IMR-90 (cell line): ENCODE measurements at regions not wholly inside any gene's neighbourhood (a gene's known extent, or its start where the extent isn't known, plus 50 kb on each side); places are given as distances from the start of the nearest gene placed in this dataset.

Source experiments
- ATAC-seq: fragments of 200-7000 bp; cut with Tn5 transposase; 2 replicates; pipeline ENCODE4 v1.9.1; 2020; ENCODE audit warnings: low read depth, mild to moderate bottlenecking, moderate library complexity
- BruUV-seq: library from RNA; stranded (reverse); fragments of 400-500 nt; replicated peaks from 2 replicates; lab custom pipeline; 2021; lab: Mats Ljungman, UMichigan
- CTCF ChIA-PET: fragments of 300-600 bp; formaldehyde crosslinking; extraction: SDS; loops from one replicate; lab custom pipeline; 2021; ENCODE audit warnings: antibody characterized with exemption; lab: Yijun Ruan, JAX
- POLR2A ChIA-PET: fragments of 300-600 bp; sonication (Branson Sonifier 250); formaldehyde crosslinking; loops from one replicate; lab custom pipeline; 2022; ENCODE audit warnings: antibody characterized with exemption; ENCODE audit not compliant: unreplicated experiment; lab: Charles Lee
- DNase-seq: peaks from one replicate; pipeline ENCODE4 v3.0.0; 2013
- H2AFZ ChIP-seq: replicated peaks from 2 replicates; pipeline ENCODE3; 2013; ENCODE audit warnings: low read length, mild to moderate bottlenecking; ENCODE audit not compliant: poor library complexity
- H2AK5ac ChIP-seq: 2 replicates; pipeline ENCODE4 v1.6.1; 2013; ENCODE audit warnings: low read depth, low read length, inconsistent platforms
- H2AK9ac ChIP-seq: replicated peaks from 2 replicates; pipeline ENCODE3; 2013; ENCODE audit warnings: mild to moderate bottlenecking, low read depth, low read length, moderate library complexity; ENCODE audit not compliant: poor library complexity
- H2BK120ac ChIP-seq: 2 replicates; pipeline ENCODE4 v1.6.1; 2013; ENCODE audit warnings: low read depth, low read length, inconsistent platforms
- H2BK15ac ChIP-seq: 3 replicates; pipeline ENCODE4 v1.6.1; 2013; ENCODE audit warnings: low read depth, low read length, inconsistent platforms
- H2BK20ac ChIP-seq: 2 replicates; pipeline ENCODE4 v1.6.1; 2013; ENCODE audit warnings: low read depth, mild to moderate bottlenecking, inconsistent platforms, low read length, moderate library complexity
- H2BK5ac ChIP-seq: 2 replicates; pipeline ENCODE4 v1.6.1; 2013; ENCODE audit warnings: mild to moderate bottlenecking, low read depth, low read length, inconsistent platforms; ENCODE audit not compliant: poor library complexity, severe bottlenecking
- H3K14ac ChIP-seq: replicated peaks from 2 replicates; pipeline ENCODE4 v1.6.1; 2013; ENCODE audit warnings: low read depth, low read length, inconsistent platforms
- H3K18ac ChIP-seq: 2 replicates; pipeline ENCODE4 v1.6.1; 2013; ENCODE audit warnings: low read depth, low read length, control low read depth
- H3K23ac ChIP-seq: 2 replicates; pipeline ENCODE4 v1.6.1; 2013; ENCODE audit warnings: low read depth, low read length, inconsistent platforms
- H3K27ac ChIP-seq: 2 replicates; pipeline ENCODE4 v1.5.1; 2013; ENCODE audit warnings: mild to moderate bottlenecking, control low read depth, low read length; ENCODE audit not compliant: insufficient read depth
- H3K27me3 ChIP-seq: 2 replicates; pipeline ENCODE4 v1.6.1; 2013; ENCODE audit warnings: low read length; ENCODE audit not compliant: control insufficient read depth, insufficient read depth
- H3K36me3 ChIP-seq: 2 replicates; pipeline ENCODE4 v1.6.1; 2013; ENCODE audit warnings: low read length, mixed read lengths; ENCODE audit not compliant: control insufficient read depth, insufficient read depth
- H3K4ac ChIP-seq: 2 replicates; pipeline ENCODE4 v1.6.1; 2013; ENCODE audit warnings: low read depth, low read length, inconsistent platforms
- H3K4me1 ChIP-seq: 2 replicates; pipeline ENCODE4 v1.6.1; 2013; ENCODE audit warnings: low read length, mixed read lengths; ENCODE audit not compliant: control insufficient read depth, insufficient read depth
- H3K4me2 ChIP-seq: 2 replicates; pipeline ENCODE4 v1.6.1; 2013; ENCODE audit warnings: low read depth, mild to moderate bottlenecking, control low read depth, low read length, moderate library complexity
- H3K4me3 ChIP-seq: 2 replicates; pipeline ENCODE4 v1.5.1; 2013; ENCODE audit warnings: low read depth, mild to moderate bottlenecking, control low read depth, low read length, moderate library complexity; ENCODE audit not compliant: insufficient read depth
- H3K56ac ChIP-seq: 2 replicates; pipeline ENCODE4 v1.6.1; 2013; ENCODE audit warnings: low read length, inconsistent platforms; ENCODE audit not compliant: insufficient read depth; ENCODE audit errors: extremely low read depth
- H3K79me1 ChIP-seq, 2 experiments: 2 replicates each; pipeline ENCODE4 v1.6.1; 2013; ENCODE audit warnings: low read length in 2 of 2, inconsistent platforms in 1 of 2, low read depth in 1 of 2
- H3K9ac ChIP-seq: 2 replicates; pipeline ENCODE4 v1.6.1; 2013; ENCODE audit warnings: low read depth, low read length, control low read depth
- H3K9me1 ChIP-seq: 2 replicates; pipeline ENCODE4 v1.6.1; 2013; ENCODE audit warnings: low read length, inconsistent platforms; ENCODE audit not compliant: insufficient read depth
- H3K9me3 ChIP-seq: 2 replicates; pipeline ENCODE4 v1.6.1; 2013; ENCODE audit warnings: low read length; ENCODE audit not compliant: control insufficient read depth, insufficient read depth
- H4K20me1 ChIP-seq: 2 replicates; pipeline ENCODE4 v1.6.1; 2013; ENCODE audit warnings: low read length, inconsistent platforms; ENCODE audit not compliant: insufficient read depth
- H4K5ac ChIP-seq: 2 replicates; pipeline ENCODE4 v1.6.1; 2013; ENCODE audit warnings: mild to moderate bottlenecking, low read depth, low read length, control low read depth
- H4K8ac ChIP-seq, 2 experiments: 2 replicates each; pipeline ENCODE4 v1.6.1; 2013; ENCODE audit warnings: low read depth in 2 of 2, low read length in 2 of 2, control low read depth in 1 of 2, inconsistent platforms in 1 of 2
- H4K91ac ChIP-seq: 2 replicates; pipeline ENCODE4 v1.6.1; 2013; ENCODE audit warnings: low read depth, low read length, inconsistent platforms; ENCODE audit not compliant: insufficient read depth
- BHLHE40 ChIP-seq: fragments of 150-350 bp; IDR thresholded peaks from 2 replicates; pipeline ENCODE4 v1.6.1; 2016; ENCODE audit warnings: mild to moderate bottlenecking, low read depth, low read length
- CEBPB ChIP-seq: IDR thresholded peaks from 2 replicates; pipeline ENCODE4 v1.6.1; 2012; ENCODE audit warnings: low read depth, low read length, improper control_type of control experiment
- CHD1 ChIP-seq: IDR thresholded peaks from 2 replicates; pipeline ENCODE4 v1.6.1; 2012; ENCODE audit warnings: low read depth, low read length, improper control_type of control experiment
- CTCF ChIP-seq: conservative IDR thresholded peaks from 2 replicates; pipeline ENCODE4 v1.5.1; 2012; ENCODE audit warnings: mild to moderate bottlenecking, low read depth, low read length, improper control_type of control experiment
- ELK1 ChIP-seq: fragments of 150-350 bp; IDR thresholded peaks from 2 replicates; pipeline ENCODE4 v1.6.1; 2016; ENCODE audit warnings: low read depth, mild to moderate bottlenecking, low read length, moderate library complexity, borderline replicate concordance
- FOS ChIP-seq: fragments of 150-350 bp; IDR thresholded peaks from 2 replicates; pipeline ENCODE4 v1.6.1; 2016; ENCODE audit warnings: low read depth, low read length
- MAFK ChIP-seq: IDR thresholded peaks from 2 replicates; pipeline ENCODE4 v1.6.1; 2012; ENCODE audit warnings: low read depth, low read length, improper control_type of control experiment
- MAZ ChIP-seq: IDR thresholded peaks from 2 replicates; pipeline ENCODE4 v1.6.1; 2012; ENCODE audit warnings: low read depth, mild to moderate bottlenecking, low read length, improper control_type of control experiment, moderate library complexity, borderline replicate concordance
- MXI1 ChIP-seq: IDR thresholded peaks from 2 replicates; pipeline ENCODE4 v1.6.1; 2012; ENCODE audit warnings: low read depth, mild to moderate bottlenecking, low read length, moderate library complexity, borderline replicate concordance
- NFE2L2 ChIP-seq: fragments of 150-350 bp; IDR thresholded peaks from 2 replicates; pipeline ENCODE4 v1.6.1; 2016; ENCODE audit warnings: low read depth, mild to moderate bottlenecking, low read length
- POLR2A ChIP-seq: IDR thresholded peaks from 2 replicates; pipeline ENCODE4 v1.6.1; 2012; ENCODE audit warnings: mild to moderate bottlenecking, low read depth, low read length
- RAD21 ChIP-seq: IDR thresholded peaks from 2 replicates; pipeline ENCODE4 v1.6.1; 2012; ENCODE audit warnings: low read length, improper control_type of control experiment
- RCOR1 ChIP-seq: IDR thresholded peaks from 2 replicates; pipeline ENCODE4 v1.6.1; 2012; ENCODE audit warnings: mild to moderate bottlenecking, low read length, improper control_type of control experiment; ENCODE audit not compliant: insufficient replicate concordance
- RFX5 ChIP-seq: IDR thresholded peaks from 2 replicates; pipeline ENCODE4 v1.8.0; 2012; ENCODE audit warnings: low read depth, mild to moderate bottlenecking, low read length, moderate library complexity
- SMC3 ChIP-seq: fragments of 150-350 bp; IDR thresholded peaks from 2 replicates; pipeline ENCODE4 v1.6.1; 2016; ENCODE audit warnings: low read depth, mild to moderate bottlenecking, antibody characterized with exemption, low read length, moderate library complexity
- USF2 ChIP-seq: fragments of 150-350 bp; IDR thresholded peaks from 2 replicates; pipeline ENCODE4 v1.6.1; 2017; ENCODE audit warnings: mild to moderate bottlenecking, antibody characterized with exemption, low read length, low read depth
- WGBS, 2 experiments: methylation state at CpG; one replicate each; pipeline versions ENCODE4 v1.1.5 to v1.1.7; 2013; ENCODE audit warnings: missing lambda C conversion rate in 2 of 2; ENCODE audit not compliant: insufficient read length in 1 of 2; ENCODE audit errors: extremely low coverage in 2 of 2; 5-methylcytosine and 5-hydroxymethylcytosine counted together
- dilution Hi-C: fragments of 300-500 bp; cut with HindIII; formaldehyde crosslinking; loops from one replicate; pipeline ENCODE4 v1.14.3; 2018; ENCODE audit warnings: low sequenced_read_pairs; ENCODE audit not compliant: unreplicated experiment
- in situ Hi-C: fragments of 300-500 bp; cut with MboI; formaldehyde crosslinking; loops from 3 replicates; pipeline ENCODE4 v1.14.3; 2019; ENCODE audit warnings: low sequenced_read_pairs, inconsistent platforms, mixed read lengths
- intact Hi-C: fragments of 100-400 bp; cut with micrococcal nuclease; formaldehyde crosslinking; loops from 2 replicates; pipeline ENCODE4 v1.10.0; 2022

- no peak for DNase-seq
- peaks cover 36% of the 10 kb centered on the region for H3K27me3 ChIP-seq
- no peak overlapping the region for H4K8ac ChIP-seq
- no peak overlapping the region for H3K4me2 ChIP-seq
- no peak overlapping the region; the same call in 1 of the 2 replicates for H2AK5ac ChIP-seq
- peak overlapping the region; percentile 30 for H2AK9ac ChIP-seq
- no peak overlapping the region for H4K5ac ChIP-seq
- H2BK120ac ChIP-seq, result no peak overlapping the region
- no peak overlapping the region for H4K91ac ChIP-seq
- TF ChIP-seq RCOR1, result no peak
- TF ChIP-seq CEBPB, result no peak
- TF ChIP-seq CTCF, result no peak
- no peak for TF ChIP-seq FOS
- no peak for TF ChIP-seq MXI1
- TF ChIP-seq MAFK, result no peak
- TF ChIP-seq SMC3, result no peak
- TF ChIP-seq NFE2L2, result no peak
- no peak for TF ChIP-seq MAZ
- no peak for TF ChIP-seq USF2
- TF ChIP-seq RAD21, result no peak
- TF ChIP-seq CHD1, result no peak
- TF ChIP-seq ELK1, result no peak
- TF ChIP-seq POLR2A, result no peak
- TF ChIP-seq RFX5, result no peak
- TF ChIP-seq BHLHE40, result no peak
- WGBS, 2 experiments, result no CpG with 5 or more reads among the region's 5 CpGs
- H3K23ac ChIP-seq, result no peak overlapping the region
- H3K56ac ChIP-seq, result no peak overlapping the region
- H2BK20ac ChIP-seq, result no peak overlapping the region
- no peak overlapping the region for H3K18ac ChIP-seq
- no peaks in the 10 kb centered on the region; the same call in 1 of the 2 replicates for H4K20me1 ChIP-seq
- no peak overlapping the region for H2BK15ac ChIP-seq
- H3K36me3 ChIP-seq, result no peaks in the 10 kb centered on the region
- H3K14ac ChIP-seq, result no peak overlapping the region
- peaks cover 7% of the 10 kb centered on the region for H3K9me3 ChIP-seq
- intact Hi-C loops, result loop anchor here (10.0 kb wide), 1 partner anchor 580 kb away; the partner anchor contains the start of gene FAN1
- ChIA-PET CTCF (no interaction called here), POLR2A (no interaction called here)
- H3K79me1 ChIP-seq, result no peaks in the 10 kb centered on the region
- BruUV-seq, result no TSS peak
- no peak overlapping the region for H3K27ac ChIP-seq
- dilution Hi-C loops, result no loop called here
- no peak overlapping the region for H3K4me3 ChIP-seq
- no peak overlapping the region for H3K9ac ChIP-seq
- H3K4ac ChIP-seq, result no peak overlapping the region
- in situ Hi-C loops, result loop anchor here (5.0 to 25.0 kb wide), 4 partner anchors 120 to 823 kb away; partner anchors contain the start of gene KLF13
- H3K9me1 ChIP-seq, result peaks cover 3% of the 10 kb centered on the region; the same call in 1 of the 2 replicates
- ATAC-seq, result no peak
- H2BK5ac ChIP-seq, result no peak overlapping the region
- peaks cover 2% of the 10 kb centered on the region for H3K4me1 ChIP-seq
- no peak overlapping the region for H2AFZ ChIP-seq
Measured at GRCh38 chr15:31484986-31485385, 158.4 kb downstream of the KLF13 start.
